ENCODE measurements at regions not wholly inside any gene's neighbourhood (a gene's known extent, or its start where the extent isn't known, plus 50 kb on each side); places are given as distances from the start of the nearest gene placed in this dataset.
"Not testable (repeated sequence)": the region's sequence is repeated elsewhere in the genome, so short reads cannot be mapped to it uniquely, and the experiment has no call there.

DNA sequence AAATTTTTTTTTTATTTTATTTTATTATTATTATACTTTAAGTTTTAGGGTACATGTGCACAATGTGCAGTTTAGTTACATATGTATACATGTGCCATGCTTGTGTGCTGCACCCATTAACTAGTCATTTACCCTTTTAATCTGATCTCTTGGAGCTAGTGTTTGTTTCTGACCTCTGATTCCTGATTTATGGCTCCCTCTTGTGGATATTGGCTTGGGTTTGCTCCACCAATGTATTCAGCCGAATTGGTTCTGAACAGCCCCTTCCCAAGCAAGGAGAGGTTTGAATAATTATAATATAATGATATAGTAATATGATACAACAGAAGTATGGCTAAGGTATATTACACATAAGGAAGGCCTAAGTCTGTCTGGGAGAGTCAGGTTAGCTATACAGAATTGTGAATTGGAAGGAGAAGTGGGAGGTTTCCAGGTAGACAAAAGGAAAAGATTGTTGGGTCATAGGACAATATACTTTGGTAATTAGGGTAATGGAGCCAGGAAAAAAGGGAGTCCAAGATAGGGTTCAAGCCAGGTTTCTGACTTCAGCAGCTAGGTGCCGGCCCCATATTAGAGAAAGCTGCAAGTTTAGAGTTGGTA lies 53.1 kb upstream of the HMCN1 start:
- DNase-seq = peak; percentile 8

DNA sequence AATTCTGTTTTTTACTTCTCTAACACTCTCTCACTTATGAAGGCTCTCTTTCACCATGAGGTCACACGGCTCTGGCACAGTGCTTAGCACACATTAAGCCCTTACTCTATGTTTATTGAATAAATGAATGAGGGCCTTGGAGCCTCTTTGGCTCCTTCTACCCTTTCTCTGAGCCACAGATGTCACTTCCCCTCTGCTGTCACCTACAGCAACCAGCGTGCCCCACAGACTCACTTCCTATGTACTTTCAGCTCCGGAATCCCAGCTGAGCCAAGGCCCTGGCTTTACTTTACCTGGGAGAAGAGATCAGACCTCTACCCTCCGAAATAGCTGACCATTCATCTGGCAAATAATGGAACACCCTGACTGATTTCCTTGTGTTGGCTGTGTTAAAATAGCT lies 53.7 kb upstream of the HMCN1 start:
- no peak for DNase-seq

DNA sequence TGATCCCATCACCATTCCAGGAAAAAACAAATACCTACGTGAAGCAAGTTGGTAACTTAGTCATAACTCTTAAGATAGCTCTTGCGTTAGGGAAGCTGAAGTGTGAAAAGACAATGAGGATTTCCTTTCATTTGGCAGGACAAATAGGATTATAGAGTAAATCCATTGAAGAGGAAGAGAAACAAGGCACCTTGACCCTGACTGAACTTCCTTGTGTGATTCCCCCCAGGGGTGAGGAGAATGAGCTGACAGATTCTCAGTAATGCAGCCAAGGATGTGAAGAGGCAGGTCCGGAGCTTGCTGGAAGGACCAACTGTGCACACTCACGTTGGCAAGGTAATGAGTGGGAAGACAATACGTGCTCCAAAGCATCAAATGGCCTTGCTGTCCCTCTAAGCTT lies 55.0 kb upstream of the HMCN1 start:
- no peak for DNase-seq

DNA sequence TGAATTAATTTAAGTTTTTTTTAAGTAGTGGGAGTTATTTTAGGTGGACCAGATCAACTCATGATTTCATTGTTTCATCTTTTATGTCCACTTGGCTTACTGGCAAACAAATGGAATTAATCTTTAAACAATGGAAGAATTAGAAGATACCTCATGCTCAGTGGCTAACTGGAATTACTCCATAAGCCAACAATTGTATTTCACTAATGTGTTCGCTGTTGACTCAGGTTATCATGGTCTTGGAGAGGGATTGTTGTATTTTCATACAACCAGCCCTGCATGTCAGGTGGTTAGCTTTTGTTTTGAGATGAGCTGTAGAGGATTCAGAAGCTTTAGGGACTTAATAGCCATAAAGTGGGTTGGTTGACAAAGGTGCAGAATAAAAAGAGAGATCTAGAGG lies 57.2 kb upstream of the HMCN1 start:
- DNase-seq = no peak

DNA sequence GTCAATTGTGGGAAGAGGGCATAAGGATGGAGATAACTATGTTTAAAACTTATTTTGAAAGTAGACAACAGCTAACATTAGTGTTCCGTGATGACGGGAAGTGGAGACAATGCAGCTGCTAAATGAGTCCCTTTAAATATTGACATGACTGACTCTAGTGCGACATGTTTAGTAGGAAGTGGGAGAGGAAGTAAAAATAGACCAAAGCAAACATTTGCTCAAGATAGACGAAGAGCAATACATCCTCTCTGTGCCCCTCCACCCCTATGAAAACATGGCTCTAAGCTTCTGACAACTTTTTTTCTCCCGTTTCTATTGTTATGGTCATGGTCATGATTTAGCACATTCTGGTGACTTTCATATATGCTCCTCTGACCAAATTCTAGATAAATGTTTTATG lies 60.0 kb upstream of the HMCN1 start:
- DNase-seq = no peak

DNA sequence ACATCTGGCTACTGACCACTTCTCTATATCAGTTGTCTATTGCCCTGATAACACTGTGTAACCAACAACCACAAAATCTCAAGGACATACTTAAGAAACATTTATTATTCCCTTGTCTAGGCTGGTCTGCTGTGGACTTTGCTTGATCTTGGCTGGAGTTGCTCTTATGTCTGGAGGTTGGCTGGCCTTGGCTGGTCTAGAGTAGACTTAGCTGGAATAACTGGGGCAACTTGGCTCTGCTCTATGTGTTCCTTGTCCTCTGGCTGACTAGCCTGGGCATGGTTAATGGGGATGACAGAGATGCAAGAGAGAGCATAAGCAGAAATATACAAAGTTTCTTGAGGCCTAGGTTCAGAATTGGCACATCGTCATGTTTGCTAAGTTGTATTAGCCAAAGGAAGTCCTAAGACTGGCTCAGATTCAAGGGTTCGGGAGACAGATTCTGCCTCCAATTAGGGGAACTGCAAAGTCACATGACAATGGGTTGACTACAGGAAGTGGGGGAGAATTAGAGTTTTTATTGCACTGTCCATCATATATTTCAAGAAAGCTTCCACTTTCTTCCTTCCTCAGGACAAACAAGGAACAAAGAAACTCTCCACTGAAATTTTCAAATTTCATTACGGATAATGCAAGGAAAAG lies 61.4 kb upstream of the HMCN1 start:
- DNase-seq = no peak

DNA sequence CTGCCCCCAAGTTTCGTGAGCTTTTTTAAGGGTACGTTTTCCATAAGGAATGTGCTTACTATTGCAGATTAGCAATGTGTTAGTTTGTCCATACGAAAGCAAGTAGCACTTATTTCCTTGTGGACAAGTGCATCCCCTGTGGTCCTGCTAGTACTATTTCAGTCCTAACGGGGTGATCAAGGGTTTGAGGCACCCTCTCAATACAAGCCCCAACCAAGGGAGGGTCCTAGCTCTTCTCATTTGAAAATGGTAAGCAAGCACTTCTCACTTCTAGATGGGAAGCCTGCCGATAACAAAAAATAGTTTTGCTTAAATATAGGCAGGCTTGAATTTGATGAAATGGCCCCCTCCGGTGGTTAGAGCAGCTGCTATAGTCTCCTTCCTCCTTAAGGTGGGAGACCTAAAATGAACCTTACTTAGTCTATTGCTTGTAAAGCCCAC lies 64.0 kb upstream of the HMCN1 start:
- peak; percentile 58 for DNase-seq

DNA sequence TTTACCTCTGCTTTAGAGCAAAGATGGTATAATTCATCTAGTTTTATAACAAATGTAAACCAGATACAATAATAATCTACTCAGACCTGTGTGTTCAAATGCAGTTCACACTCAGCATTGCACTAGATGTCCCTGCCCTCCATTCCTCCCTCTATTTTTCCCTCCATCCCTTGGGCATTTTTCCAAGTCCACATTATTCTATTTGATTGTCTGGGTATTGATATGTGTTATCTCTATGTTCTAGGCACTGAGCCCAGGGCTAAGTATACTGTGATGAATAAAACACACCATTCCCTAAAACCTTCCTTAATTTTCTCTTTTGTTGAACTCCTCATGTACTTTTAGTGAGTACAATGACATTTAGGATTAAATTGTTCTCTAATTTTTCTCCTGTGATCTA lies 66.2 kb upstream of the HMCN1 start:
- DNase-seq = no peak

DNA sequence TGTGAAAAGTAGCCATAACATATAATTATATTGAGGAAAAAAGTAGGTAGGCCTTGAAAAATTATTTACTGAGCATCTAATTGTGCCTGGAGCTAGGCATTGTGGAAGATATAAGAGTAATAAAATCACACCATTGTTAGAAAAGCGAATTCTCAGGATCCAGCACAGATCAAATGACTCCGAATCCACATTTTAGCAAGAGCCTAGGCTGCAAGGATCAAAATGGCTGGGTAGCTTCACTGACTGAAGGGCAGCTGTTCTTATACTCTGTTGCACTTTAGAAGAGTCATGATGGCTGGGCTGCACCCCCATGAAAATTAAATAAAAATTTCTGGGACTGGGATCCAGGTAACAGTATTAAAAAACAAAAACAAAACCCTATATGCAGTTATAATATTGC lies 67.6 kb upstream of the HMCN1 start:
- no peak for DNase-seq

DNA sequence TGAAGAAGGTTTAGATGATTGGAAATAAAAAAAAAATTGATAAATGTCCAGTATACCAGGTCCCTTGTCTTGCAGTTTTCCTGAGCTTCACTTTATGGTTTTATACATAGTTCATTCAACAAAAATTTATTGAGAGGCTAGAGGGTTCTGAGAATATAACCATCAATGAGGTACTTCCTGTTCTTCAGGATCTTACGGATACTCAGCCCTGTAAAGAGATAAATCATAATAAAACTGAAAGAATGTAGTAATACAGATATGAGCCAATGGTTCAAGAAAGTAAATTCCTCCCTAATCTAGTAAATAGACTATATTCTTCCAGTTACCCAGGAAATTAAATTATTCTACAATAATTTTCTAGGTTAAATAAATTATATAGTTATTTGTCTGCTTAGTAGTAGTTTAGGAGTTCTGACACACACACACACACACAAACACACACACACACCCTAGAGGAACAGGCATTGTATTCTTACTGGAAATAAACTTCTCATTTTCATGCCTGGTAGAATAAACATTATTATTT lies 70.4 kb upstream of the HMCN1 start:
- DNase-seq = no peak

DNA sequence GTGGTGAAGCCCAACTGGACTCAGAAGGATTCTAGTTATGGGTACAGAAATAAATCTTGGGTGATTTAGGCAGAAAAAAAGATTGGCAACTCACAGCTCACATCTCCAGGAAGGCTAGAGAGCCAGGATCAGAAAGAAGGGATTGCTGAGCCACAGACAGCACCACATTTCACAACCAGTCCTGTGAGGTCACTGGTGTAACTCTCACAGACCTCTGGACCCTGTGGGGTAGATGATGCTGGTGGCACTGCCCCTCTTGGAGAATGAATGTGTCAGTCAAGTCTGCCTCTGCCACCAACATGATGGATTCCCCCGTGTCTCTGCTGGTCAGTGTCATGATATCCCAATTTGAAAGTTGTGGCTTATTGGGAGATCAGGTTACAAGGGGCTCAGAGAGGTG lies 70.9 kb upstream of the HMCN1 start:
- DNase-seq = no peak

DNA sequence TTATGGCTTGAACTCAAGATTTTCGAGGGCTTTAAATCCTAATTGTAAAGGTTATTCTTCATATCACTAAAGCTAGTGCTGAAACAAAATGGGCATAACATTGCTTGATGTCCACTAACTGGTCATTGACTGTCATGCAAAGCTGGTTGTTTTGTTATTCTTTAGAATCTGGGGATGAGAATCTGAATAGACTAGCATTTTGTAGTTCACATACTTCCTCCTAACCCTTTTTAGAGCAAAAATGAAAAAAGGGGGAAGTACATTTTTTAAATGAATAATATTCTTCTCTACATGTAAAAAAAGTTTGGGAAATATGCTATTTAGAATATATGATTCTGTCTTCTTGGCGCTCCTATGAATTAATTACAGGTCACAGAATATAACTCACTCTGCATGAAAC lies 72.2 kb upstream of the HMCN1 start:
- no peak for DNase-seq

DNA sequence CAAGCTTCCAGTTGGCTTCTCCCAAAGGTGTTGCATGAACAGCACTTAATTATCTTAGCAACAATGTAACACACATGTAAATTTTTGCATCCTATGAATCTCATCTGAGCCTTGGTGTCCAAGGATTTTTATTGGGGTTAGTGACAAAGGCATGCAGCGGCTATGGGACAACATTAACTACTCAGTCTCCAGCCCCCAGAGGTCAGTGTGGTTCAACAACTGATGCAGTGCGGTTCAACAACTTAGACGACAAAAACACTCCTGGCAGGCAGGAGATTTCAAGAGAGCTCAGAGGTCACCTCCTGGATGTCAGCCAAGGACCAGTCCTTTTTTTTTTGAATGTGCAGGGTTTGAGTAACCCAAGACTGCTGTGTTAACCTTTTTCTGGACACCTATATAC lies 77.5 kb upstream of the HMCN1 start:
- no peak for DNase-seq

DNA sequence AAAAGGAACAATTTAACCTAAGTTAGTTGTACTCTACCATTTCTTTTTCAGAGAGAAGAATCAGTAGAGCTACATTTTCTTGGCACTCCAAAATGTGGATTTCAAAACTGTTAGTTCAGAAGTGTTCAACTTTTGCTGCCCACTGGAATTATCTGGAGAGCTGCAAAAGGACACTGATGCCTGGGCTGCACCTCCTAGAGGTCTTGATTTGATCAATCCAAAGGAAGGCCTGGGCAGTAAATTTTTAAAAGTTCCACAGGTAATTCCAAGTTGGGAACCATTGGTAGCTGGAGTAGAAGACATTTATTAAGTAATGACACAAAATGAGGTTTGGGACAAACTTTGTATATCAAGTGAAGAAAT lies 79.3 kb upstream of the HMCN1 start:
- no peak for DNase-seq

DNA sequence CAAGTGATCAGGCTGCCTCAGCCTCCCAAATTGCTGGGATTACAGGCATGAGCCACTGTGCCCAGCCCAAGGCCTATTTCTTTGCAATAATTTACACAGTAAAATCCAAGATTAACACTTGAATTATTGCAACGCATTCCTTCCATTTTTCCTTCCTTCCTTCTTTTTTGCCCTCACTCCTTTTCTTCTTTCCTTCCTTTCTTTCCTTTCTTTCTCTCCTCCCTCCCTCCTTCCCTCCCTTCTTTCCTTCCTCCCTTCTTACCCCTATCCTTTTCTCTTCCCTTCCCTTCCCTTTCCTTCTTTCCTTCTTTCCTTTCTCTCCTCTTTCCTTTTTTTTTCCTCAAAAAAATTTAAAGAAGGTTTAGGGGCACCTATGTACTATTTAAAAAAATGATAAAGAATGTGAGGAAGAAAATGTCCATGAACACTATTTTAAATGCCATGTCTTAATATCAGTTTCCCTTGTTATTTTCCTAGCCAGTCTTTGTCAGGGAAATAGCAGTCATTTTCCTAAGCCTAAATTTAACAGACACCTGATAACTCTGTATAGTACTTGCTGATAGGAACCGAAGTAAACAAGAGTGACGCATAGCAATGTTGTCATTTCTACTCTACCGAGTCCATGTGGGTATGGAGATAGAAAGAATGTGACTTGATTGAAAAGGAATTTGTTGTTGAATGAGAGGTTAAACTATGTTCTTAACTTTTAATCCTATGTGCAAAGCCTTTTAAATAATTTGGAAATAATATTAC lies 79.8 kb upstream of the HMCN1 start:
- no peak for DNase-seq

DNA sequence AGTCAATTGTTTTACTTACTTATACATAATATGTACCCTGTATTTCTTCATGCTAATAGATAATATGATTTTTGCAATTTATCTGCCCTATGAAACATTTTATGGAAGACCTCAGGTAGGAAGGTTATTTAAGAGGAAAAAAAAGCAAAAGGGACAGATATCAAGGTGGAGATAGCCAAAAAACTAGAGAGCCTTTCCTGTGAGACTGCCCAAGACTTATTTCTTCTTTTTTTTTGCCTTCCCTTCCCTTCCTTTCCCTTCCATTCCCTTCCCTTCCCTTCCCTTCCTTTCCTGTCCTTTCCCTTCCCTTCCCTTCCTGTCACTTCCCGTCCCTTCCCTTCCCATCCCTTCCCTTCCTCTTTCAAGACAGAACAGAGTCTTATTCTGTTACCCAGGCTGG lies 80.6 kb upstream of the HMCN1 start:
- no peak for DNase-seq

DNA sequence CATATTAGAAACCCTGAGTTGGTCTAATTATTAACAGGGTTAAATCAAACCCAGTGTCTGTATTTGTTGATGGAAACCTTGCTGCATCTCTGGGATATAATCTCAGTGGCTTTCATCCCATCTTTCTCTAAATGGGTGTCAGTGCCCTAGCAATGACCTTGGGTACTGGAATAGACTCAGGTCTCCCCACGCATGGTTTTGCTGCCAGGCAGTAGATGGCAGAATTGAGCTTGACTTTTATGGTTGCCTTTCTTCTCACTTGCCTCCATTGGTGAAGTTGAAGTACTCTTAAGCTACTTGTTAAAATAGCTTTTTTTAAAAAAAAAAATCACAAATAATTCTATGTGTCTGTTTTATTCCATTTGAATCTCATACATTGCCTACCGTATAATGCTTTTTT lies 81.8 kb upstream of the HMCN1 start:
- no peak for DNase-seq

DNA sequence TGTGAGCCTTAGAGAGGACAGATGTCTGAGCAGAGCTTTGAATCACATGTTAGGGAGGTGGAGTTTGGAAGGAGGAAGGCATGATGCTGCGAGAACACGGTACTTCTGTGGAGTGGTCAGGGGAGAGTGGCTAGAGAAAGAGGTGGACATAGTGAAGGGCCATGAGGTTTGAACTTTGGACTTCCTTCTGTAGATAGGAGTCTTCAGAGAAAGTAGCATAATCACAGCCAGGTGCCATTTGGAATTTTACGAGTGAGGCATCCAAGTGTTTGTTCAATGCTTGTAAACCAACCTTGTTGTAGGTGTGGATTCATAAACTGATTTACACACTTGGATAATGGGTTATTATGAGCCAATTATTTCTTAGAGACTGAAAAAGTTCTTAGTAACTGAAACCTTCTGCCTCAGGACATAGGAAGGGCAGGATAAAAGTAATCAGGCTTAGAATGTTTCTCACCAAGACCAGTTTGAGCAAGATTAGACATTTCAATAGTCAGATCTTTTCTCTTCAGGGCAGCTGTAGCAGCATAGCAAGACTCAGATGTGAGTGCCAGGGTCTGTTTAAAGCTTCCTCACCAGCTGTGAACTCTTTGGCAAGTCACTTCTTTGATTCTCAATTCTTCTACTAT lies 83.5 kb upstream of the HMCN1 start:
- no peak for DNase-seq

DNA sequence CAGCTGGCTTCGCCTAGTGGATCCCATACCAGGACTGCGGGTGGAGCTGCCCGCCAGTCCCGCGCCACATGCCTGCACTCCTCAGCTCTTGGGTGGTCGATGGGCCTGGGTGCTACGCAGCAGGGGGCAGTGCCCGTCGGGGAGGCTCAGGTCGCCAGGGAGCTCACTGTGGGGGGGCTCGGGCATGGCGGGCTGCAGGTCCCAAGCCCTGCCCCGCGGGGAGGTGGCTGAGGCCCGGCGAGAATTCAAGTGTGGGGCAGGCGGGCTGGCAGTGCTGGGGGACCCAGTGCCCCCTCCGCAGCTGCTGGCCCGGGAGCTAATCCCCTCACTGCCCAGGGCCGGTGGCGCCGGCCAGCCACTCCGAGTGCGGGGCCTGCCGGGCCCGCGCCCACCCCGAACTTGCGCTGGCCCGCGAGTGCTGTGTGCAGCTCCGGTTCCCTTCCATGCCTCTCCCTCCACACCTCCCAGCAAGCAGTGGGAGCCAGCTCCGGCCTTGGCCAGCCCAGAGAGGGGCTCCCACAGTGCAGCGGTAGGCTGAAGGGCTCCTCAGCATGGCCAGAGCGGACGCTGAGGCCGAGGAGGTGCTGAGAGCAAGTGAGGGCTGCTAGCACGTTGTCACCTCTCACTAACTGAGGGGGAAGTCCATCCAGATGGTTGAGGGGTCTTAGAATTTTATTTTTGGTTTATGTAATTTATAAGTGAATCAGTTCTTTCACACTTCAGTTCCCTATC lies 85.2 kb upstream of the HMCN1 start:
- DNase-seq = no peak

DNA sequence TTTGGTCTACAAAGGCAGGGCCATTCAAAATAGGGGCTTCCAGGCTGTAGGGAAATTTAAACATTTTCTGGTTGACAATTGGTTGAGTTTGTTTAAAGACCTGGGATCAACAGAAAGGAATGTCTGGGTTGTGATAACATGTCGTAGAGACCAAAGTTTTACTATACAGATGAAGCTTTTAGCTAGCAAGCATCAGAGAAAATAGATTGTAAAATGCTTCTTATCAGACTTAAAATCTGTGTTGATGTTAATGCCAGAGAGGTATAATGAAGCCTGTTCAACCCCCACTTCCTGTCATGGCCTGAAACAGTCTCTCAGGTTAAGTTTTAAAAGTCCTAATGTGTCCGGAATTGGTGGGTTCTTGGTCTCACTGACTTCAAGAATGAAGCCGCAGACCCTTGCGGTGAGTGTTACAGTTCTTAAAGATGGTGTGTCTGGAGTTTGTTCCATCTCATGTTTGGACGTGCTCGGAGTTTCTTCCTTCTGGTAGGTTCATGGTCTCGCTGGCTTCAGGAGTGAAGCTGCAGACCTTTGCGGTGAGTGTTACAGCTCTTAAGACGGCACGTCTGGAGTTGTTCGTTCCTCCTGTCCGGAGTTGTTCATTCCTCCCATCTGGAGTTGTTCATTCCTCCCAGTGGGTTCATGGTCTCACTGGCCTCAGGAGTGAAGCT lies 86.5 kb upstream of the HMCN1 start:
- DNase-seq = not testable (repeated sequence)

DNA sequence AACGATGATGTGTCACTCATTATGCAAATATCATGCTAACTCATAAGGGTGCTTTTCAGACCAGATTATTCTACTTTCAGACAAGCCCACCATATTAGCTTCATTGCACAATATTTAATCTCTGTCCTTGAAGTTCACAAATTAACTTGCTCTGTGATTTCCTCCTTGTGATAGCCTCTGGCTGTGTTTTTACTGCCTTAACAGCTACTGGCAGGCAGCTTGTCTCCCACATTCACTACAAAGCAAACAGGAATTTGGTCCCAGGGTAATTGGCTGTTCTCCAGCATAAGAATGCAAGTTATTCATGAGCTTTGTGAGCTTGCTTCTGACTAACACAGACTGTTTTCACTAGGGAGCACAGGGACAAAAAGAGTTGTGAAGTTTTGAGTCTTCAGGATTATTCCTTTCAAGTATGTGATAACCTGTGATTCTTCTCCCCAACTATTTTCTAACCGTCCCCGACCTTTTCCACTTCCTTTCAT lies 87.9 kb upstream of the HMCN1 start:
- no peak for DNase-seq

DNA sequence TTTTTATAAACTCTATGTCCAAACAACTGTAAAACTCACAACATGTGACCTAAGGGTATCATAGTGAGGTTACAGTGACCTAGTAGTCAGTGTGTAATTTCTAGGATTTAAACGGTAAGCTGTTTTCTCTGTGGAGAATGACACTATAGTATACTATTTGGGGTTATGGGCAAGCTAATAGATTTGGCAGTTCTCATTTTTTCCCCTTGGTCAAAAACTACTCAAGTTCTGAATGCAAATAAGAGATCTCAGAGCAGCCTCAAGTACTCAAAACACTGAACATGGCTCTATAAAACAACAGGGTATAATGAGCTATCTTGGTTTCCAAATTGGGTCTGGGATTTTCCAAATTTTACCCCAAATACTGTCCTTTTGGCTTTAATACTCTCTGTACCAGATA lies 88.5 kb upstream of the HMCN1 start:
- no peak for DNase-seq
